ENCODE measurements at regions not wholly inside any gene's neighbourhood (a gene's known extent, or its start where the extent isn't known, plus 50 kb on each side); places are given as distances from the start of the nearest gene placed in this dataset.

DNA sequence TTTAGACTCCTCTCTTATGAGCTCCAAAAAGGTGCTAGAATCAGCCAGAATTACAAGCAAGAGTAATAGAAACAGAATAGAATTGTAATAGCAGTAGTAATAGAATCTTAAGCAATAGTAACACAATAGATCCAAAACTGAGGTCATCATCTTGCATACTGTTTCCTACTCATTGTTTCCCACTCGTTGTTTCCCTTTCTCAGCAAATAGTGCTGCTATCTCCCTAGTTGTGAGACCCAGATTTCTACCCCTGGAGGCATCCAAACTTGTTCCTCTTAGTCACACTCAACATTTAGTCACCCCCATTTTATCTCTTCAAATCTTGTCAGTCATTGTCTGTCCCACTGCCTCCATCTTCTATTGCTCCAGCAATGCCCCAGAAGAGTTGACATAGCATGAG lies 356.9 kb upstream of the MARCKS start:
- Histone ChIP-seq H3K4me3 (ENCODE audit: low read length) (no peak overlapping the region), H3K9me3 (ENCODE audit: insufficient read depth, low read depth, low read length) (no peaks in the 10 kb centered on the region), H3K4me1 (ENCODE audit: insufficient read depth, low read length) (no peaks in the 10 kb centered on the region), H3K9ac (ENCODE audit: low read depth, low read length) (no peak overlapping the region), H3K27me3 (ENCODE audit: insufficient read depth, low read length) (no peaks in the 10 kb centered on the region), H3K27ac (ENCODE audit: low read length) (no peak overlapping the region), H3K36me3 (ENCODE audit: insufficient read depth, low read depth, low read length) (no peaks in the 10 kb centered on the region)

DNA sequence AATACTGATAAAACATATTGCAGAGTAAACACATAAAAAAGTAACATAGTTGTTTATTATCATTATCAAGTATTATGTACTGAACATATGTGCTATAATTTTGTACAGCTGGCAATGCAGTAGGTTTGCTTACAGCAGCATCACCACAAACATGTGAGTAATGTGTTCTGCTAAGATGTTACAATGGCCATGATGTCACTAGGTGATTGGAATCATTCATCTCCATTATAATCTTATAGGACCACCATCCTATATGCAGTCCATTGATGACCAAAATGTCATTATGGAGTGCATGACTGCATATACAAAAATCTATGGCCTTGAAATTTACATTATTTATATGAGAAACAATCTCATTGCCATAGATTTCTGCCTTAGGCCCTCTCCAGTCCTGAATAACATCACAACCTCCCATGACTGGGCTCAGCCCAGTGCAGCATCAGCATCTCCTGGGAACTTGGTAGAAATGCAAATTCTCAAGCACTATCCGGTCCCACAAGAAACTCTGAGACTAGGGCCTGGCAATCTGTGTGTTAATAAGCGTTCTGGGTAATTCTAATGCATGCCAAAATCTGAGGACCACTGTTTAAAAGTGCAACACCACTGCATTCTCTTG lies 352.0 kb upstream of the MARCKS start:
- Histone ChIP-seq H3K9me3 (ENCODE audit: insufficient read depth, low read depth, low read length) (no peaks in the 10 kb centered on the region), H3K4me1 (ENCODE audit: insufficient read depth, low read length) (no peaks in the 10 kb centered on the region), H3K27me3 (ENCODE audit: insufficient read depth, low read length) (no peaks in the 10 kb centered on the region), H3K9ac (ENCODE audit: low read depth, low read length) (no peak overlapping the region), H3K4me3 (ENCODE audit: low read length) (no peak overlapping the region), H3K27ac (ENCODE audit: low read length) (no peak overlapping the region), H3K36me3 (ENCODE audit: insufficient read depth, low read depth, low read length) (no peaks in the 10 kb centered on the region)

DNA sequence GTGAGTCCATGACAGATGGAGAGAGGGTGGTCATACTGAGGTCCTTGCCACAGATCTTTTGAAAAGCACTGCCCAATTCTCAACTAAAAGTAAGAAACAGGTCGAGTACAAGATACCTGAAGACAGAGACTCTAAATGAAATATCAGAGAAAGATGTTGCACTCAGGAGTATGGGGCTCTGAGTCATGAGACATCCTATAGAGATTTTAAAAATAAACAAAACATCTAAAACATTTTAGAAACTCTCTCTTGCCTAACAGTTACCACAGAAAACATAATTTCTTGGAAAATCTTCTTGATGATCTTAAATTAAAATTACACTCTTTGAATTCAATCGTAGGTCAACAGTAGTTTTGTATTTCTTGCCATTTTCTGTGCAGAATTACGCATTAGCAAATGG lies 348.9 kb upstream of the MARCKS start:
- Histone ChIP-seq H3K27me3 (ENCODE audit: insufficient read depth, low read length) (no peaks in the 10 kb centered on the region), H3K4me3 (ENCODE audit: low read length) (no peak overlapping the region)

DNA sequence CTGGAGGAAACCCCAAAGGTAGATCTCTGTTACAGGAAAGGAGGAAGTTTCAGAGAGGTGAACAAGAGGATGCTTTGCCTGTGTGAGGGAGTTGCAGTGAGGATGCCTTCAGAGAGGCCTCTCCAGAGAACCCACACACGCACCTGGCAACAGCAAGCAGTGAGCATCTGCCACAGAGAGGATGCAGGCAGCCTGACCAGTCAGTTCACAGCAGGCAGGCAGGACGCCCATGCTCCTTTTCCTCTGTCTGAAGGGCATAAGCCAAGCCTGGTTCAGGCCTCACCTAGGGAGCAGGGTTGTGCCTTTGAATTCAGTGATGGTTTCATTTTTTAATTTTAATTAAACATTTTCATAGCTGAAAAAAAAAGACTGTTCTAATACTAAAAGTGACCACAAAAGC lies 346.0 kb upstream of the MARCKS start:
- Histone ChIP-seq H3K4me1 (ENCODE audit: insufficient read depth, low read length) (no peaks in the 10 kb centered on the region), H3K36me3 (ENCODE audit: insufficient read depth, low read depth, low read length) (no peaks in the 10 kb centered on the region), H3K9me3 (ENCODE audit: insufficient read depth, low read depth, low read length) (no peaks in the 10 kb centered on the region), H3K4me3 (ENCODE audit: low read length) (no peak overlapping the region), H3K27me3 (ENCODE audit: insufficient read depth, low read length) (no peaks in the 10 kb centered on the region), H3K9ac (ENCODE audit: low read depth, low read length) (no peak overlapping the region), H3K27ac (ENCODE audit: low read length) (no peak overlapping the region)

More for the DNA sequence above, 348.9 kb upstream of the MARCKS start:
- Histone ChIP-seq H3K9me3 (ENCODE audit: insufficient read depth, low read depth, low read length) (no peaks in the 10 kb centered on the region), H3K36me3 (ENCODE audit: insufficient read depth, low read depth, low read length) (no peaks in the 10 kb centered on the region), H3K9ac (ENCODE audit: low read depth, low read length) (no peak overlapping the region), H3K27ac (ENCODE audit: low read length) (no peak overlapping the region), H3K4me1 (ENCODE audit: insufficient read depth, low read length) (no peaks in the 10 kb centered on the region)

DNA sequence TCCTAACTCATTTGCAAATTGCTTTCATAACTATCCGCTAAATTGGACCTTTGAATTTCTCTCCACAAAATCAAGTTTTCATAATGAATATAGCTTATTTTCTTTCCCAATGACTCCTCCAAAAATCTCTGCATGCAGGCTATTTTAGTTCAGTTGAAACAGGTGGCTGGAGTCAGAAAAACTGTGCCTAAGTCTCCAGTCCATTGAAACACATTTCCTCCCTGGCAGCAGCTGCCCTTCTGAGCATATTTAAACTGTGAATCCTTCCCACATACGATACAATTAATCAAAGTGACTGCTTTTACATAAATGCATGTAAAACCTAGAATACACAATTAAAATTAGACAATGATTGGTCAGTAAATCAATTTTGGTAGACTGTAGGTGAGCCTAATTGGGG lies 344.6 kb upstream of the MARCKS start:
- Histone ChIP-seq H3K4me3 (ENCODE audit: low read length) (no peak overlapping the region), H3K36me3 (ENCODE audit: insufficient read depth, low read depth, low read length) (no peaks in the 10 kb centered on the region), H3K27ac (ENCODE audit: low read length) (no peak overlapping the region), H3K9me3 (ENCODE audit: insufficient read depth, low read depth, low read length) (no peaks in the 10 kb centered on the region), H3K9ac (ENCODE audit: low read depth, low read length) (no peak overlapping the region), H3K4me1 (ENCODE audit: insufficient read depth, low read length) (no peaks in the 10 kb centered on the region), H3K27me3 (ENCODE audit: insufficient read depth, low read length) (no peaks in the 10 kb centered on the region)

DNA sequence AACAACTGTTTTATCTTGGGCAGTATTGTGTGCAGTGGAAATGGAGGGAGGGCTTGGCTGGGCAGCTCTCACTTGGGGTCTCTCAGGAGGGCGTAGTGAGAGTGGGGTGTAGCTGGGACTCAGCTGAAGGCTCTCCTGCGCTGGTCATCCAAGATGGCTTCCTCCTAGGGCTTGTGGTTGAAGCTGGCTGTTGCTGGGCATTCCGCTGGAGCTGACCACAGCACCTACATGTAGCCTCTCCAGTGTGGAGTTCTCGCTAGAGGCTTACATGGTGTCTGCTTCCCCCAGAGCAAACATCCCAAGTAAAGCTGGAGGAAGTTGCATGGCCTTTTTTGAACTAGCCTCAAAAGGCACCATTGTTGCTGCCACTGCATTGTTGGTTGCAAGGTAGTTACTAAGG lies 344.1 kb upstream of the MARCKS start:
- Histone ChIP-seq H3K27ac (ENCODE audit: low read length) (no peak overlapping the region), H3K4me1 (ENCODE audit: insufficient read depth, low read length) (no peaks in the 10 kb centered on the region), H3K36me3 (ENCODE audit: insufficient read depth, low read depth, low read length) (no peaks in the 10 kb centered on the region), H3K9me3 (ENCODE audit: insufficient read depth, low read depth, low read length) (no peaks in the 10 kb centered on the region), H3K27me3 (ENCODE audit: insufficient read depth, low read length) (no peaks in the 10 kb centered on the region), H3K9ac (ENCODE audit: low read depth, low read length) (no peak overlapping the region), H3K4me3 (ENCODE audit: low read length) (no peak overlapping the region)

DNA sequence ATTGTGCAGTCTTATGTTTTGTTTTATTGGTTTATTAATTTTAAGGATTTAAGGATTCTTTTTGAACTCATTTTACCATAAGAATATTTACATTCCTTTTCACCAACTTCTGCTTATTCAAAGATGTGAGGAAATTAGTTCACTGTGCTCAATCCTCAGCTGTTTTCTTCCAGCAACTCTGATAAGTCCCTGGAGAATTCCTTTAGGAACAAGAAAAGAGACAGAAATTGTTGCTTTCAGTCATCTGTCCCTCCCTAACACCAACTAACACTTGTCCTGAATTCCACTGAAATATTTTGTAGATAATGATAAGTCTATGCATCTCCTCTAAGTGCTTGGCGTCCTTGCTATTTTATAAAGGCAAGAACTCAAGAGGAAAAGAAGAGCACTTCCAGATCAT lies 334.8 kb upstream of the MARCKS start:
- Histone ChIP-seq H3K4me1 (ENCODE audit: insufficient read depth, low read length) (no peaks in the 10 kb centered on the region), H3K27ac (ENCODE audit: low read length) (no peak overlapping the region), H3K9me3 (ENCODE audit: insufficient read depth, low read depth, low read length) (no peaks in the 10 kb centered on the region), H3K27me3 (ENCODE audit: insufficient read depth, low read length) (no peaks in the 10 kb centered on the region), H3K4me3 (ENCODE audit: low read length) (no peak overlapping the region), H3K36me3 (ENCODE audit: insufficient read depth, low read depth, low read length) (no peaks in the 10 kb centered on the region), H3K9ac (ENCODE audit: low read depth, low read length) (no peak overlapping the region)

DNA sequence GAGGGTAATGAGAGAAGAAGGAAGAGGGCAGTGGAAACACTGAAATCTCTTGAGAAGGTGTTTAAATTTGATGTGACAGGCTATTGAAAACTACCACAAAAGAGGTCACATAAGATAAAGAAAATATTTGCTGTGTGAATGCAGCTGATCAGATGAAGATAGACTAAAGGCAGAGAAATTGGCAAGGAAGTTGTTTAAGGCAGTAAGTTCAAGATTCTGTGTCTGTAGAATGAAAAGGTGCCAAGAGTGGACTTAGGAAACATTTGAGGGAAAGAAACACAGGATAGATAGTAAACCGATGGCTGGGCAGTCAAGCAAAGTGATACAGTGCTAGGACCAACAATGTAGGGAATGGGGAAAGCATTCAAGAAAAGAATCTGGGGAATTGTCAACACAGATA lies 332.3 kb upstream of the MARCKS start:
- Histone ChIP-seq H3K4me3 (ENCODE audit: low read length) (no peak overlapping the region), H3K27me3 (ENCODE audit: insufficient read depth, low read length) (no peaks in the 10 kb centered on the region), H3K9ac (ENCODE audit: low read depth, low read length) (no peak overlapping the region), H3K9me3 (ENCODE audit: insufficient read depth, low read depth, low read length) (no peaks in the 10 kb centered on the region), H3K4me1 (ENCODE audit: insufficient read depth, low read length) (no peaks in the 10 kb centered on the region), H3K27ac (ENCODE audit: low read length) (no peak overlapping the region), H3K36me3 (ENCODE audit: insufficient read depth, low read depth, low read length) (no peaks in the 10 kb centered on the region)

DNA sequence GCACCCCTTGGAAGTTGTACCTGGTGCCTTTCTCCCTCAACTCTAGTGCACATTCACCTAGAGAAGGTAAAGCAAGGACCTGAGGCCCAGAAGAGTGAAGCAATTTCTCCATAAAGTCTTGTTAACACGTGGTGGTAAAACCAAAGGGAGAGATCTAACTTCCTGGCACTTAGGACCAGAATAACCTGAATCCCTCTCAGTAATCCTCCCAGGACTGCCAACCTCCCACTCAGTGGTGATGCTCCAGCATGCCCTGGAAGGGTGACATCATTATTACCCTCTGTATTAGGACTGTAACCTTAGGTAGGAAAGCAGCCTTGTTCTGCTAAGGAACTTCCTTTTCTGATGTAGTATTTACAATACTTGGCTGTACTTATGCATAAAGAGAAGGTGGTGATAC lies 330.6 kb upstream of the MARCKS start:
- Histone ChIP-seq H3K9me3 (ENCODE audit: insufficient read depth, low read depth, low read length) (no peaks in the 10 kb centered on the region), H3K9ac (ENCODE audit: low read depth, low read length) (no peak overlapping the region), H3K4me1 (ENCODE audit: insufficient read depth, low read length) (0 out of 2 replicates have a peak, but pooled peaks cover 3% of the 10 kb centered on the region), H3K36me3 (ENCODE audit: insufficient read depth, low read depth, low read length) (no peaks in the 10 kb centered on the region), H3K4me3 (ENCODE audit: low read length) (no peak overlapping the region), H3K27ac (ENCODE audit: low read length) (no peak overlapping the region), H3K27me3 (ENCODE audit: insufficient read depth, low read length) (no peaks in the 10 kb centered on the region)

DNA sequence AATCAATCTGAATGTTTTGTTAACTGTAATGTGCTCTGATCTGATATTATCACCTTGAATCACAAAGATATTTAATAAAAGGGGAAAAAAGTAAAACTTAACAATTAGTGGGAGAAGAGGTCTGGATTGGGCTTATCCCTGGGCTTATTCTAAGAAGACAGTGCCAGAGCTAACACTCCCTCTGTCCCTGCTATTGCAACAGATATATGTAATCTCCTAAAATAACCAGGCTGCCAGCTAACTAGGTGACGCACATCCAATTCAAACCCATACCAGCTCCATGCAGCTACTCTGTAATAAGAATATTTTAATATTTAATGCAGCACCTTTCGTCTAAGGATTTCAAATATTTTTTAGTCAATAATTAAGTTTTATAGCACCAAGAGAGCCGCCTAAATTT lies 330.1 kb upstream of the MARCKS start:
- Histone ChIP-seq H3K27ac (ENCODE audit: low read length) (no peak overlapping the region), H3K9me3 (ENCODE audit: insufficient read depth, low read depth, low read length) (no peaks in the 10 kb centered on the region), H3K4me1 (ENCODE audit: insufficient read depth, low read length) (0 out of 2 replicates have a peak, but pooled peaks cover 3% of the 10 kb centered on the region), H3K27me3 (ENCODE audit: insufficient read depth, low read length) (no peaks in the 10 kb centered on the region), H3K4me3 (ENCODE audit: low read length) (no peak overlapping the region), H3K9ac (ENCODE audit: low read depth, low read length) (no peak overlapping the region), H3K36me3 (ENCODE audit: insufficient read depth, low read depth, low read length) (no peaks in the 10 kb centered on the region)

DNA sequence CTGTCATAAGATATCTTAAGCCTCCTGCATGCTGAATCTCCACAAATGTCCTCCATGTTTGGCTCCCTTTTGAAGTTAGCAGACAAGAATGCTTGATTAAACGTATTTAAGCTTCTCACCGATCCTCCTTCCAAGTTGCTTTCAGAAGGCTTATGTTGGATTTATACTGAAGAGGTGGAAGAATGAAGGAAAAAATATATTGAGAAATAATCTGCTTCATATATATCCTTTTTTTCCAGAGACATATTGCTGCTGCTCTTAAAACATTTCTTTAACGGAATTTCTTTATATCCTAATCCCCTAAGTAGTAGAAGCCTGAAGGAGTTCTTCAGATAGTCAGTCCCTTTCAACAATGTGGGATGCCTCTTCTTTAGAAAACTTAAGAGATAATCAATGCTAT lies 329.0 kb upstream of the MARCKS start:
- H3K4me1 ChIP-seq (ENCODE audit: insufficient read depth, low read length): 0 out of 2 replicates have a peak, but pooled peaks cover 3% of the 10 kb centered on the region
- H3K9ac ChIP-seq (ENCODE audit: low read depth, low read length): no peak overlapping the region
- no peaks in the 10 kb centered on the region for H3K36me3 ChIP-seq (ENCODE audit: insufficient read depth, low read depth, low read length)
- no peaks in the 10 kb centered on the region for H3K27me3 ChIP-seq (ENCODE audit: insufficient read depth, low read length)
- no peak overlapping the region for H3K27ac ChIP-seq (ENCODE audit: low read length)
- H3K4me3 ChIP-seq (ENCODE audit: low read length): no peak overlapping the region
- H3K9me3 ChIP-seq (ENCODE audit: insufficient read depth, low read depth, low read length): no peaks in the 10 kb centered on the region

DNA sequence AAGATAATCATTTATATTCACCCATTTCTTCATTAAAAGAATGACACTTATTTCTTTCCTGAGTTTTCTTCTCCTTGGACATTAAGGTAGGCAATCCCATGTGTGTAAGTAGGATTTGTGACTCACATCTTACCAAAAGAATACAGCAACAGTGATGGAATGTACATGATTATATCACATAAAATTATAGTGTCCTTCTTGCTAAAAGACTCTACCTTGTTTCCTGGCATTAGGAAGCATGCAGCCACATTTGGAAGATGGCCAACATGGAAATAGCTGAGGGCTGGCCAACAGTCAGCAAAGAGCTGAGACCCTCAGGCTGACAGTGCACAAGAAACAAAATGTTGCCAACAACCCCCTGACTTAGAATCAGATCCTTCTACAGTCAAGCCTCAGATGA lies 327.9 kb upstream of the MARCKS start:
- Histone ChIP-seq H3K27ac (ENCODE audit: low read length) (no peak overlapping the region), H3K9me3 (ENCODE audit: insufficient read depth, low read depth, low read length) (no peaks in the 10 kb centered on the region), H3K9ac (ENCODE audit: low read depth, low read length) (no peak overlapping the region), H3K4me3 (ENCODE audit: low read length) (no peak overlapping the region), H3K36me3 (ENCODE audit: insufficient read depth, low read depth, low read length) (no peaks in the 10 kb centered on the region), H3K27me3 (ENCODE audit: insufficient read depth, low read length) (no peaks in the 10 kb centered on the region), H3K4me1 (ENCODE audit: insufficient read depth, low read length) (0 out of 2 replicates have a peak, but pooled peaks cover 3% of the 10 kb centered on the region)

All from iPS-20b (cell line).